IMR-90 (cell line): ENCODE measurements at regions not wholly inside any gene's neighbourhood (a gene's known extent, or its start where the extent isn't known, plus 50 kb on each side); places are given as distances from the start of the nearest gene placed in this dataset.

ENCODE experiments used
- ATAC-seq: fragments of 200-7000 bp; cut with Tn5 transposase; 2 replicates; pipeline ENCODE4 v1.9.1; 2020; ENCODE audit warnings: low read depth, mild to moderate bottlenecking, moderate library complexity
- BruUV-seq: library from RNA; stranded (reverse); fragments of 400-500 nt; replicated peaks from 2 replicates; lab custom pipeline; 2021; lab: Mats Ljungman, UMichigan
- CTCF ChIA-PET: fragments of 300-600 bp; formaldehyde crosslinking; extraction: SDS; loops from one replicate; lab custom pipeline; 2021; ENCODE audit warnings: antibody characterized with exemption; lab: Yijun Ruan, JAX
- POLR2A ChIA-PET: fragments of 300-600 bp; sonication (Branson Sonifier 250); formaldehyde crosslinking; loops from one replicate; lab custom pipeline; 2022; ENCODE audit warnings: antibody characterized with exemption; ENCODE audit not compliant: unreplicated experiment; lab: Charles Lee
- DNase-seq: peaks from one replicate; pipeline ENCODE4 v3.0.0; 2013
- H2AFZ ChIP-seq: replicated peaks from 2 replicates; pipeline ENCODE3; 2013; ENCODE audit warnings: low read length, mild to moderate bottlenecking; ENCODE audit not compliant: poor library complexity
- H2AK5ac ChIP-seq: 2 replicates; pipeline ENCODE4 v1.6.1; 2013; ENCODE audit warnings: low read depth, low read length, inconsistent platforms
- H2AK9ac ChIP-seq: replicated peaks from 2 replicates; pipeline ENCODE3; 2013; ENCODE audit warnings: mild to moderate bottlenecking, low read depth, low read length, moderate library complexity; ENCODE audit not compliant: poor library complexity
- H2BK120ac ChIP-seq: 2 replicates; pipeline ENCODE4 v1.6.1; 2013; ENCODE audit warnings: low read depth, low read length, inconsistent platforms
- H2BK15ac ChIP-seq: 3 replicates; pipeline ENCODE4 v1.6.1; 2013; ENCODE audit warnings: low read depth, low read length, inconsistent platforms
- H2BK20ac ChIP-seq: 2 replicates; pipeline ENCODE4 v1.6.1; 2013; ENCODE audit warnings: low read depth, mild to moderate bottlenecking, inconsistent platforms, low read length, moderate library complexity
- H2BK5ac ChIP-seq: 2 replicates; pipeline ENCODE4 v1.6.1; 2013; ENCODE audit warnings: mild to moderate bottlenecking, low read depth, low read length, inconsistent platforms; ENCODE audit not compliant: poor library complexity, severe bottlenecking
- H3K14ac ChIP-seq: replicated peaks from 2 replicates; pipeline ENCODE4 v1.6.1; 2013; ENCODE audit warnings: low read depth, low read length, inconsistent platforms
- H3K18ac ChIP-seq: 2 replicates; pipeline ENCODE4 v1.6.1; 2013; ENCODE audit warnings: low read depth, low read length, control low read depth
- H3K23ac ChIP-seq: 2 replicates; pipeline ENCODE4 v1.6.1; 2013; ENCODE audit warnings: low read depth, low read length, inconsistent platforms
- H3K27ac ChIP-seq: 2 replicates; pipeline ENCODE4 v1.5.1; 2013; ENCODE audit warnings: mild to moderate bottlenecking, control low read depth, low read length; ENCODE audit not compliant: insufficient read depth
- H3K27me3 ChIP-seq: 2 replicates; pipeline ENCODE4 v1.6.1; 2013; ENCODE audit warnings: low read length; ENCODE audit not compliant: control insufficient read depth, insufficient read depth
- H3K36me3 ChIP-seq: 2 replicates; pipeline ENCODE4 v1.6.1; 2013; ENCODE audit warnings: low read length, mixed read lengths; ENCODE audit not compliant: control insufficient read depth, insufficient read depth
- H3K4ac ChIP-seq: 2 replicates; pipeline ENCODE4 v1.6.1; 2013; ENCODE audit warnings: low read depth, low read length, inconsistent platforms
- H3K4me1 ChIP-seq: 2 replicates; pipeline ENCODE4 v1.6.1; 2013; ENCODE audit warnings: low read length, mixed read lengths; ENCODE audit not compliant: control insufficient read depth, insufficient read depth
- H3K4me2 ChIP-seq: 2 replicates; pipeline ENCODE4 v1.6.1; 2013; ENCODE audit warnings: low read depth, mild to moderate bottlenecking, control low read depth, low read length, moderate library complexity
- H3K4me3 ChIP-seq: 2 replicates; pipeline ENCODE4 v1.5.1; 2013; ENCODE audit warnings: low read depth, mild to moderate bottlenecking, control low read depth, low read length, moderate library complexity; ENCODE audit not compliant: insufficient read depth
- H3K56ac ChIP-seq: 2 replicates; pipeline ENCODE4 v1.6.1; 2013; ENCODE audit warnings: low read length, inconsistent platforms; ENCODE audit not compliant: insufficient read depth; ENCODE audit errors: extremely low read depth
- H3K79me1 ChIP-seq, 2 experiments: 2 replicates each; pipeline ENCODE4 v1.6.1; 2013; ENCODE audit warnings: low read length in 2 of 2, inconsistent platforms in 1 of 2, low read depth in 1 of 2
- H3K9ac ChIP-seq: 2 replicates; pipeline ENCODE4 v1.6.1; 2013; ENCODE audit warnings: low read depth, low read length, control low read depth
- H3K9me1 ChIP-seq: 2 replicates; pipeline ENCODE4 v1.6.1; 2013; ENCODE audit warnings: low read length, inconsistent platforms; ENCODE audit not compliant: insufficient read depth
- H3K9me3 ChIP-seq: 2 replicates; pipeline ENCODE4 v1.6.1; 2013; ENCODE audit warnings: low read length; ENCODE audit not compliant: control insufficient read depth, insufficient read depth
- H4K20me1 ChIP-seq: 2 replicates; pipeline ENCODE4 v1.6.1; 2013; ENCODE audit warnings: low read length, inconsistent platforms; ENCODE audit not compliant: insufficient read depth
- H4K5ac ChIP-seq: 2 replicates; pipeline ENCODE4 v1.6.1; 2013; ENCODE audit warnings: mild to moderate bottlenecking, low read depth, low read length, control low read depth
- H4K8ac ChIP-seq, 2 experiments: 2 replicates each; pipeline ENCODE4 v1.6.1; 2013; ENCODE audit warnings: low read depth in 2 of 2, low read length in 2 of 2, control low read depth in 1 of 2, inconsistent platforms in 1 of 2
- H4K91ac ChIP-seq: 2 replicates; pipeline ENCODE4 v1.6.1; 2013; ENCODE audit warnings: low read depth, low read length, inconsistent platforms; ENCODE audit not compliant: insufficient read depth
- BHLHE40 ChIP-seq: fragments of 150-350 bp; IDR thresholded peaks from 2 replicates; pipeline ENCODE4 v1.6.1; 2016; ENCODE audit warnings: mild to moderate bottlenecking, low read depth, low read length
- CHD1 ChIP-seq: IDR thresholded peaks from 2 replicates; pipeline ENCODE4 v1.6.1; 2012; ENCODE audit warnings: low read depth, low read length, improper control_type of control experiment
- ELK1 ChIP-seq: fragments of 150-350 bp; IDR thresholded peaks from 2 replicates; pipeline ENCODE4 v1.6.1; 2016; ENCODE audit warnings: low read depth, mild to moderate bottlenecking, low read length, moderate library complexity, borderline replicate concordance
- FOS ChIP-seq: fragments of 150-350 bp; IDR thresholded peaks from 2 replicates; pipeline ENCODE4 v1.6.1; 2016; ENCODE audit warnings: low read depth, low read length
- MAFK ChIP-seq: IDR thresholded peaks from 2 replicates; pipeline ENCODE4 v1.6.1; 2012; ENCODE audit warnings: low read depth, low read length, improper control_type of control experiment
- MAZ ChIP-seq: IDR thresholded peaks from 2 replicates; pipeline ENCODE4 v1.6.1; 2012; ENCODE audit warnings: low read depth, mild to moderate bottlenecking, low read length, improper control_type of control experiment, moderate library complexity, borderline replicate concordance
- NFE2L2 ChIP-seq: fragments of 150-350 bp; IDR thresholded peaks from 2 replicates; pipeline ENCODE4 v1.6.1; 2016; ENCODE audit warnings: low read depth, mild to moderate bottlenecking, low read length
- POLR2A ChIP-seq: IDR thresholded peaks from 2 replicates; pipeline ENCODE4 v1.6.1; 2012; ENCODE audit warnings: mild to moderate bottlenecking, low read depth, low read length
- RAD21 ChIP-seq: IDR thresholded peaks from 2 replicates; pipeline ENCODE4 v1.6.1; 2012; ENCODE audit warnings: low read length, improper control_type of control experiment
- RCOR1 ChIP-seq: IDR thresholded peaks from 2 replicates; pipeline ENCODE4 v1.6.1; 2012; ENCODE audit warnings: mild to moderate bottlenecking, low read length, improper control_type of control experiment; ENCODE audit not compliant: insufficient replicate concordance
- USF2 ChIP-seq: fragments of 150-350 bp; IDR thresholded peaks from 2 replicates; pipeline ENCODE4 v1.6.1; 2017; ENCODE audit warnings: mild to moderate bottlenecking, antibody characterized with exemption, low read length, low read depth
- WGBS, 2 experiments: methylation state at CpG; one replicate each; pipeline versions ENCODE4 v1.1.5 to v1.1.7; 2013; ENCODE audit warnings: missing lambda C conversion rate in 2 of 2; ENCODE audit not compliant: insufficient read length in 1 of 2; ENCODE audit errors: extremely low coverage in 2 of 2; 5-methylcytosine and 5-hydroxymethylcytosine counted together
- dilution Hi-C: fragments of 300-500 bp; cut with HindIII; formaldehyde crosslinking; loops from one replicate; pipeline ENCODE4 v1.14.3; 2018; ENCODE audit warnings: low sequenced_read_pairs; ENCODE audit not compliant: unreplicated experiment
- in situ Hi-C: fragments of 300-500 bp; cut with MboI; formaldehyde crosslinking; loops from 3 replicates; pipeline ENCODE4 v1.14.3; 2019; ENCODE audit warnings: low sequenced_read_pairs, inconsistent platforms, mixed read lengths
- intact Hi-C: fragments of 100-400 bp; cut with micrococcal nuclease; formaldehyde crosslinking; loops from 2 replicates; pipeline ENCODE4 v1.10.0; 2022

GRCh38 chr5:27093279-27093678 lies 54.9 kb upstream of the CDH9 start:
- Histone ChIP-seq H2AK5ac (no peak overlapping the region), H3K14ac (no peak overlapping the region), H3K4me1 (no peaks in the 10 kb centered on the region), H3K23ac (no peak overlapping the region), H3K9me1 (no peaks in the 10 kb centered on the region), H3K79me1 (no peaks in the 10 kb centered on the region), H2BK20ac (no peak overlapping the region), H2BK5ac (no peak overlapping the region), H3K27ac (no peak overlapping the region), H2AK9ac (no peak overlapping the region), H3K36me3 (no peaks in the 10 kb centered on the region), H4K91ac (no peak overlapping the region), H3K27me3 (no peaks in the 10 kb centered on the region), H3K9me3 (peaks cover 3% of the 10 kb centered on the region; the same call in 1 of the 2 replicates), H3K56ac (no peak overlapping the region), H4K8ac (no peak overlapping the region), H2BK15ac (no peak overlapping the region), H3K18ac (no peak overlapping the region), H2BK120ac (no peak overlapping the region), H3K4me2 (no peak overlapping the region), H3K4me3 (no peak overlapping the region), H3K9ac (no peak overlapping the region), H4K20me1 (no peaks in the 10 kb centered on the region), H4K5ac (no peak overlapping the region), H3K4ac (no peak overlapping the region), H2AFZ (no peak overlapping the region)
- CTCF ChIA-PET, result interaction anchor here (0.8 kb wide), 1 partner anchor 32 kb away, joined by 7 read pairs; no protein-coding TSS in a partner anchor
- ATAC-seq (no peak), DNase-seq (no peak)
- BruUV-seq, result no TSS peak
- WGBS, 2 experiments, result no CpG with 5 or more reads among the region's 2 CpGs
- dilution Hi-C loops (no loop called here), in situ Hi-C loops (no loop called here), intact Hi-C loops (no loop called here)
- POLR2A ChIA-PET, result no interaction called here
- TF ChIP-seq RCOR1 (no peak), POLR2A (no peak), CHD1 (no peak), BHLHE40 (no peak), MAZ (no peak), NFE2L2 (no peak), USF2 (no peak), ELK1 (no peak), FOS (no peak), MAFK (no peak), RAD21 (no peak)
